Ascending aorta (tissue), 2 donors: ENCODE measurements at regions not wholly inside any gene's neighbourhood (a gene's known extent, or its start where the extent isn't known, plus 50 kb on each side); places are given as distances from the start of the nearest gene placed in this dataset.

ENCODE experiments used
- DNase-seq, 2 donors: peaks; one replicate each; pipeline ENCODE4 v3.0.0-alpha.2; 2019; ENCODE audit warnings: low spot score in 2 of 2
- H3K27ac ChIP-seq, 2 donors: fragments of 200-600 bp; sonication (generic); one replicate each; pipeline ENCODE4 v1.5.1; 2016 to 2017; ENCODE audit warnings: mild to moderate bottlenecking in 1 of 2
- H3K27me3 ChIP-seq: fragments of 200-600 bp; sonication (generic); one replicate; pipeline ENCODE4 v1.5.1; 2017
- H3K36me3 ChIP-seq, 2 donors: fragments of 200-600 bp; sonication (generic); one replicate each; pipeline ENCODE4 v1.5.1; 2016
- H3K4me1 ChIP-seq, 2 donors: fragments of 200-600 bp; sonication (generic); one replicate each; pipeline ENCODE4 v1.5.1; 2016 to 2017; ENCODE audit warnings: mild to moderate bottlenecking in 1 of 2
- H3K4me3 ChIP-seq, 2 donors: fragments of 200-600 bp; sonication (generic); one replicate each; pipeline ENCODE4 v1.5.1; 2016 to 2017; ENCODE audit warnings: mild to moderate bottlenecking in 1 of 2
- H3K9me3 ChIP-seq, 2 donors: fragments of 200-600 bp; sonication (generic); one replicate each; pipeline ENCODE4 v1.5.1; 2016
- CTCF ChIP-seq, 3 experiments: fragments of 200-600 bp in 2 of 3; fragments of 450-650 bp in 1 of 3; sonication (generic) in 2 of 3; IDR thresholded peaks; one replicate each; pipeline ENCODE4 v1.5.1; 2016 to 2019; ENCODE audit warnings: antibody characterized with exemption in 3 of 3, mild to moderate bottlenecking in 1 of 3, moderate library complexity in 1 of 3
- intact Hi-C: fragments of 100-400 bp; cut with DNase I; formaldehyde crosslinking; loops from one replicate; pipeline ENCODE4 v1.15.1; 2023

GRCh38 chr9:17846948-17847655, 268.2 kb downstream of the SH3GL2 start:
- Histone ChIP-seq H3K27ac (no peak overlapping the region), H3K4me1 (no peaks in the 10 kb centered on the region)
- intact Hi-C loops = no loop called here

GRCh38 chr9:17847908-17848307, 269.0 kb downstream of the SH3GL2 start:
- TF ChIP-seq CTCF (IDR thresholded peaks at IDR 0.05) = no peak
- Histone ChIP-seq H3K4me3 (no peak overlapping the region), H3K36me3 (no peaks in the 10 kb centered on the region), H3K27me3 (no peaks in the 10 kb centered on the region), H3K4me1 (no peaks in the 10 kb centered on the region), H3K9me3 (no peaks in the 10 kb centered on the region), H3K27ac (no peak overlapping the region)
- DNase-seq = no peak
- intact Hi-C loops = no loop called here

More at GRCh38 chr9:17846948-17847655, 268.2 kb downstream of the SH3GL2 start:
- H3K4me3 ChIP-seq = no peak overlapping the region
- TF ChIP-seq CTCF (IDR thresholded peaks at IDR 0.05) = no peak
- no peaks in the 10 kb centered on the region for H3K27me3 ChIP-seq
- no peak for DNase-seq
- H3K36me3 ChIP-seq = no peaks in the 10 kb centered on the region
- no peaks in the 10 kb centered on the region for H3K9me3 ChIP-seq

- no peak for TF ChIP-seq CTCF (IDR thresholded peaks at IDR 0.05)
- Histone ChIP-seq H3K36me3 (no peaks in the 10 kb centered on the region), H3K4me1 (no peaks in the 10 kb centered on the region), H3K27ac (no peak overlapping the region), H3K9me3 (no peaks in the 10 kb centered on the region), H3K27me3 (no peaks in the 10 kb centered on the region), H3K4me3 (no peak overlapping the region)
- DNase-seq = no peak
- intact Hi-C loops = no loop called here
Measured at GRCh38 chr9:17852108-17852507, 273.2 kb downstream of the SH3GL2 start.

- TF ChIP-seq CTCF (IDR thresholded peaks at IDR 0.05) = no peak
- no peaks in the 10 kb centered on the region for H3K36me3 ChIP-seq
- no peak overlapping the region for H3K4me3 ChIP-seq
- intact Hi-C loops = no loop called here
- no peaks in the 10 kb centered on the region for H3K27me3 ChIP-seq
- no peaks in the 10 kb centered on the region for H3K9me3 ChIP-seq
- no peaks in the 10 kb centered on the region for H3K4me1 ChIP-seq
- DNase-seq = no peak
- no peak overlapping the region for H3K27ac ChIP-seq
Measured at GRCh38 chr9:17854487-17854886, 275.6 kb downstream of the SH3GL2 start.

- Histone ChIP-seq H3K9me3 (no peaks in the 10 kb centered on the region), H3K4me3 (no peak overlapping the region), H3K27ac (no peak overlapping the region), H3K4me1 (no peaks in the 10 kb centered on the region), H3K27me3 (no peaks in the 10 kb centered on the region), H3K36me3 (no peaks in the 10 kb centered on the region)
- TF ChIP-seq CTCF (IDR thresholded peaks at IDR 0.05) = no peak
- intact Hi-C loops = no loop called here
- no peak for DNase-seq
Measured at GRCh38 chr9:17856995-17857394, 278.1 kb downstream of the SH3GL2 start.

- intact Hi-C loops = no loop called here
- no peaks in the 10 kb centered on the region for H3K36me3 ChIP-seq
- no peak overlapping the region for H3K27ac ChIP-seq
- no peaks in the 10 kb centered on the region for H3K27me3 ChIP-seq
- TF ChIP-seq CTCF (IDR thresholded peaks at IDR 0.05) = no peak
- no peaks in the 10 kb centered on the region for H3K9me3 ChIP-seq
- no peak overlapping the region for H3K4me3 ChIP-seq
- H3K4me1 ChIP-seq = no peaks in the 10 kb centered on the region
- no peak for DNase-seq
Measured at GRCh38 chr9:17859228-17859627, 280.4 kb downstream of the SH3GL2 start.
